ENCODE measurements at regions not wholly inside any gene's neighbourhood (a gene's known extent, or its start where the extent isn't known, plus 50 kb on each side); places are given as distances from the start of the nearest gene placed in this dataset.

GRCh38 chr1:38370716-38371504 lies 324.3 kb upstream of the POU3F1 start:
- TF ChIP-seq POU6F1 (CRISPR knock-in tag; IDR thresholded peaks at IDR 0.05; ENCODE audit: borderline replicate concordance, low read depth), result no peak
- TF ChIP-seq ZNF70 (CRISPR knock-in tag; IDR thresholded peaks at IDR 0.05), result no peak
- TF ChIP-seq GLIS3 (CRISPR knock-in tag; IDR thresholded peaks at IDR 0.05), result no peak
- TF ChIP-seq ZC3H10 (CRISPR knock-in tag; IDR thresholded peaks at IDR 0.05), result no peak
- no peak for TF ChIP-seq ZNF8 (CRISPR knock-in tag; IDR thresholded peaks at IDR 0.05)
- no peak for TF ChIP-seq OSR1 (CRISPR knock-in tag; IDR thresholded peaks at IDR 0.05)
- TF ChIP-seq RARB (CRISPR knock-in tag; IDR thresholded peaks at IDR 0.05), result no peak
- no peak for TF ChIP-seq TOX (CRISPR knock-in tag; IDR thresholded peaks at IDR 0.05; ENCODE audit: borderline replicate concordance)
- no peak for TF ChIP-seq ESRRG (CRISPR knock-in tag; IDR thresholded peaks at IDR 0.05)
- TF ChIP-seq TCF4 (CRISPR knock-in tag; IDR thresholded peaks at IDR 0.05; ENCODE audit: borderline replicate concordance), result no peak
- no peak for TF ChIP-seq CSRNP3 (CRISPR knock-in tag; IDR thresholded peaks at IDR 0.05)
- TF ChIP-seq ZNF565 (CRISPR knock-in tag; conservative IDR thresholded peaks at IDR 0.05; ENCODE audit: low read depth), result no peak
- TF ChIP-seq CREB5 (CRISPR knock-in tag; IDR thresholded peaks at IDR 0.05; ENCODE audit: low read depth), result no peak
- TF ChIP-seq TSHZ2 (CRISPR knock-in tag; IDR thresholded peaks at IDR 0.05), result no peak
- TF ChIP-seq CSDC2 (CRISPR knock-in tag; IDR thresholded peaks at IDR 0.05), result no peak
- no peak for ATAC-seq

GRCh38 chr1:38365242-38365641 lies 318.6 kb upstream of the POU3F1 start:
- ATAC-seq, result no peak
- TF ChIP-seq PPARA (CRISPR knock-in tag; IDR thresholded peaks at IDR 0.05; ENCODE audit: borderline replicate concordance), result no peak
- no peak for TF ChIP-seq SNAI2 (CRISPR knock-in tag; IDR thresholded peaks at IDR 0.05)
- TF ChIP-seq ARNTL (CRISPR knock-in tag; IDR thresholded peaks at IDR 0.05; ENCODE audit: borderline replicate concordance, low read depth), result no peak
- no peak for TF ChIP-seq ZNF565 (CRISPR knock-in tag; conservative IDR thresholded peaks at IDR 0.05; ENCODE audit: low read depth)
- no peak for TF ChIP-seq ZNF70 (CRISPR knock-in tag; IDR thresholded peaks at IDR 0.05)
- TF ChIP-seq TCF4 (CRISPR knock-in tag; IDR thresholded peaks at IDR 0.05; ENCODE audit: borderline replicate concordance), result no peak
- TF ChIP-seq CSRNP3 (CRISPR knock-in tag; IDR thresholded peaks at IDR 0.05), result no peak
- no peak for TF ChIP-seq CREB5 (CRISPR knock-in tag; IDR thresholded peaks at IDR 0.05; ENCODE audit: low read depth)
- no peak for TF ChIP-seq PATZ1 (CRISPR knock-in tag; IDR thresholded peaks at IDR 0.05; ENCODE audit: borderline replicate concordance)
- TF ChIP-seq BACH2 (CRISPR knock-in tag; IDR thresholded peaks at IDR 0.05; ENCODE audit: borderline replicate concordance), result no peak
- TF ChIP-seq CSDC2 (CRISPR knock-in tag; IDR thresholded peaks at IDR 0.05), result no peak
- no peak for TF ChIP-seq GLIS3 (CRISPR knock-in tag; IDR thresholded peaks at IDR 0.05)
- no peak for TF ChIP-seq ZNF8 (CRISPR knock-in tag; IDR thresholded peaks at IDR 0.05)
- no peak for TF ChIP-seq ZFP30 (CRISPR knock-in tag; IDR thresholded peaks at IDR 0.05)
- no peak for TF ChIP-seq ESRRG (CRISPR knock-in tag; IDR thresholded peaks at IDR 0.05)
- no peak for TF ChIP-seq OSR1 (CRISPR knock-in tag; IDR thresholded peaks at IDR 0.05)
- no peak for TF ChIP-seq TSHZ2 (CRISPR knock-in tag; IDR thresholded peaks at IDR 0.05)

Data from SK-N-SH treated with all-trans-retinoic acid at 6 μM for 48 hours (cell line).